ENCODE measurements at regions not wholly inside any gene's neighbourhood (a gene's known extent, or its start where the extent isn't known, plus 50 kb on each side); places are given as distances from the start of the nearest gene placed in this dataset.

GRCh38 chr12:9342614-9343353, 134.6 kb upstream of the PZP start (continued):
- TF ChIP-seq ZNF7 (CRISPR knock-in tag; IDR thresholded peaks at IDR 0.05) (no peak), HNRNPLL (IDR thresholded peaks at IDR 0.05; ENCODE audit: low read depth, low read length, poor library complexity, severe bottlenecking) (no peak), GFI1 (CRISPR knock-in tag; IDR thresholded peaks at IDR 0.05; ENCODE audit: borderline replicate concordance) (peak; percentile 70; the same call in 1 of the 2 replicates), NFATC3 (CRISPR knock-in tag; IDR thresholded peaks at IDR 0.05) (no peak), MED1 (CRISPR knock-in tag; IDR thresholded peaks at IDR 0.05) (peak; percentile 83), KLF13 (CRISPR knock-in tag; IDR thresholded peaks at IDR 0.05) (no peak), HMGA1 (CRISPR knock-in tag; conservative IDR thresholded peaks at IDR 0.05) (no peak), PHF8 (CRISPR knock-in tag; IDR thresholded peaks at IDR 0.05) (no peak), ZFP1 (CRISPR knock-in tag; IDR thresholded peaks at IDR 0.05) (peak; percentile 43; the same call in 1 of the 2 replicates), MAFF (IDR thresholded peaks at IDR 0.05; ENCODE audit: low read depth, low read length) (no peak), ZBTB46 (CRISPR knock-in tag; IDR thresholded peaks at IDR 0.05; ENCODE audit: borderline replicate concordance) (no peak), ZSCAN31 (CRISPR knock-in tag; IDR thresholded peaks at IDR 0.05; ENCODE audit: low read depth) (no peak), ONECUT2 (CRISPR knock-in tag; IDR thresholded peaks at IDR 0.05) (peak; percentile 55; the same call in 1 of the 2 replicates), RNF2 (conservative IDR thresholded peaks at IDR 0.05; ENCODE audit: low read depth) (no peak), ELF3 (CRISPR knock-in tag; IDR thresholded peaks at IDR 0.05) (0 out of 2 replicates have a peak, but pooled peaks have one; percentile 35), ZFYVE20 (CRISPR knock-in tag; IDR thresholded peaks at IDR 0.05; ENCODE audit: borderline replicate concordance, low read depth) (no peak), HDAC1 (CRISPR knock-in tag; IDR thresholded peaks at IDR 0.05) (peak; percentile 73), ZNF614 (CRISPR knock-in tag; IDR thresholded peaks at IDR 0.05; ENCODE audit: borderline replicate concordance) (0 out of 2 replicates have a peak, but pooled peaks have one; percentile 17), ATAD3A (CRISPR knock-in tag; IDR thresholded peaks at IDR 0.05) (no peak)
- TF ChIP-seq, protein P1, sequence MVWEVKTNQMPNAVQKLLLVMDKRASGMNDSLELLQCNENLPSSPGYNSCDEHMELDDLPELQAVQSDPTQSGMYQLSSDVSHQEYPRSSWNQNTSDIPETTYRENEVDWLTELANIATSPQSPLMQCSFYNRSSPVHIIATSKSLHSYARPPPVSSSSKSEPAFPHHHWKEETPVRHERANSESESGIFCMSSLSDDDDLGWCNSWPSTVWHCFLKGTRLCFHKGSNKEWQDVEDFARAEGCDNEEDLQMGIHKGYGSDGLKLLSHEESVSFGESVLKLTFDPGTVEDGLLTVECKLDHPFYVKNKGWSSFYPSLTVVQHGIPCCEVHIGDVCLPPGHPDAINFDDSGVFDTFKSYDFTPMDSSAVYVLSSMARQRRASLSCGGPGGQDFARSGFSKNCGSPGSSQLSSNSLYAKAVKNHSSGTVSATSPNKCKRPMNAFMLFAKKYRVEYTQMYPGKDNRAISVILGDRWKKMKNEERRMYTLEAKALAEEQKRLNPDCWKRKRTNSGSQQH (CRISPR knock-in tag; IDR thresholded peaks at IDR 0.05; ENCODE audit: low read depth): no peak
- TF ChIP-seq, protein P2, sequence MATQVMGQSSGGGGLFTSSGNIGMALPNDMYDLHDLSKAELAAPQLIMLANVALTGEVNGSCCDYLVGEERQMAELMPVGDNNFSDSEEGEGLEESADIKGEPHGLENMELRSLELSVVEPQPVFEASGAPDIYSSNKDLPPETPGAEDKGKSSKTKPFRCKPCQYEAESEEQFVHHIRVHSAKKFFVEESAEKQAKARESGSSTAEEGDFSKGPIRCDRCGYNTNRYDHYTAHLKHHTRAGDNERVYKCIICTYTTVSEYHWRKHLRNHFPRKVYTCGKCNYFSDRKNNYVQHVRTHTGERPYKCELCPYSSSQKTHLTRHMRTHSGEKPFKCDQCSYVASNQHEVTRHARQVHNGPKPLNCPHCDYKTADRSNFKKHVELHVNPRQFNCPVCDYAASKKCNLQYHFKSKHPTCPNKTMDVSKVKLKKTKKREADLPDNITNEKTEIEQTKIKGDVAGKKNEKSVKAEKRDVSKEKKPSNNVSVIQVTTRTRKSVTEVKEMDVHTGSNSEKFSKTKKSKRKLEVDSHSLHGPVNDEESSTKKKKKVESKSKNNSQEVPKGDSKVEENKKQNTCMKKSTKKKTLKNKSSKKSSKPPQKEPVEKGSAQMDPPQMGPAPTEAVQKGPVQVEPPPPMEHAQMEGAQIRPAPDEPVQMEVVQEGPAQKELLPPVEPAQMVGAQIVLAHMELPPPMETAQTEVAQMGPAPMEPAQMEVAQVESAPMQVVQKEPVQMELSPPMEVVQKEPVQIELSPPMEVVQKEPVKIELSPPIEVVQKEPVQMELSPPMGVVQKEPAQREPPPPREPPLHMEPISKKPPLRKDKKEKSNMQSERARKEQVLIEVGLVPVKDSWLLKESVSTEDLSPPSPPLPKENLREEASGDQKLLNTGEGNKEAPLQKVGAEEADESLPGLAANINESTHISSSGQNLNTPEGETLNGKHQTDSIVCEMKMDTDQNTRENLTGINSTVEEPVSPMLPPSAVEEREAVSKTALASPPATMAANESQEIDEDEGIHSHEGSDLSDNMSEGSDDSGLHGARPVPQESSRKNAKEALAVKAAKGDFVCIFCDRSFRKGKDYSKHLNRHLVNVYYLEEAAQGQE (IDR thresholded peaks at IDR 0.05; ENCODE audit: borderline replicate concordance in 1 of 2, low read depth in 1 of 2, low read length in 2 of 2): 0 out of 4 replicates have a peak, but pooled peaks of 1 of the 2 experiments have one; percentile 21
- TF ChIP-seq, protein P3, sequence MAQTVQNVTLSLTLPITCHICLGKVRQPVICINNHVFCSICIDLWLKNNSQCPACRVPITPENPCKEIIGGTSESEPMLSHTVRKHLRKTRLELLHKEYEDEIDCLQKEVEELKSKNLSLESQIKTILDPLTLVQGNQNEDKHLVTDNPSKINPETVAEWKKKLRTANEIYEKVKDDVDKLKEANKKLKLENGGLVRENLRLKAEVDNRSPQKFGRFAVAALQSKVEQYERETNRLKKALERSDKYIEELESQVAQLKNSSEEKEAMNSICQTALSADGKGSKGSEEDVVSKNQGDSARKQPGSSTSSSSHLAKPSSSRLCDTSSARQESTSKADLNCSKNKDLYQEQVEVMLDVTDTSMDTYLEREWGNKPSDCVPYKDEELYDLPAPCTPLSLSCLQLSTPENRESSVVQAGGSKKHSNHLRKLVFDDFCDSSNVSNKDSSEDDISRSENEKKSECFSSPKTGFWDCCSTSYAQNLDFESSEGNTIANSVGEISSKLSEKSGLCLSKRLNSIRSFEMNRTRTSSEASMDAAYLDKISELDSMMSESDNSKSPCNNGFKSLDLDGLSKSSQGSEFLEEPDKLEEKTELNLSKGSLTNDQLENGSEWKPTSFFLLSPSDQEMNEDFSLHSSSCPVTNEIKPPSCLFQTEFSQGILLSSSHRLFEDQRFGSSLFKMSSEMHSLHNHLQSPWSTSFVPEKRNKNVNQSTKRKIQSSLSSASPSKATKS (CRISPR knock-in tag; IDR thresholded peaks at IDR 0.05): no peak
